ENCODE measurements at regions not wholly inside any gene's neighbourhood (a gene's known extent, or its start where the extent isn't known, plus 50 kb on each side); places are given as distances from the start of the nearest gene placed in this dataset.

DNA sequence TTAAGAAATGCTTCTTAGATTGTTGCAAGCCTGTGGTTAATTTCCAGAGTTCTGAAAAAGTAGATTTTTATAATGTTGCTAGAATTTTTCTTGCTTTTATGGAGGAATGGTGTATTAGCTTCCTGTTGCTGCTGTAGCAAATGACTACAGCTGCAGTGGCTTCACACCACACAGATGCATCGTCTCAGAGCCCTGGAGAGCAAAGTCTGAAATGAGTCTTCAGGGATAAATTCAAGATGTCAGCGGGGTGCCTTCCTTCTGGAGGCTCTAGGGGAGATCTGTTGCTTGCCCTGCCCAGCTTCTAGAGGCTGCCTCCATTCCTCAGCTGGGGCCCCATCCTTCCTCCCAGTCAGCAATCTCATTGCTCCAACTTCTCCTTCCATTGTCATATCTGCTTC is 187.8 kb downstream of the ZNF516 start:
- Histone ChIP-seq H3K36me3 (no peaks in the 10 kb centered on the region), H3K27me3 (no peaks in the 10 kb centered on the region), H3K27ac (no peak overlapping the region), H3K4me3 (no peak overlapping the region), H3K4me1 (no peaks in the 10 kb centered on the region), H3K9me3 (no peaks in the 10 kb centered on the region)
- ATAC-seq (no peak), DNase-seq (no peak)
- no peak for TF ChIP-seq POLR2A (IDR thresholded peaks at IDR 0.05)
- TF ChIP-seq, protein P1, sequence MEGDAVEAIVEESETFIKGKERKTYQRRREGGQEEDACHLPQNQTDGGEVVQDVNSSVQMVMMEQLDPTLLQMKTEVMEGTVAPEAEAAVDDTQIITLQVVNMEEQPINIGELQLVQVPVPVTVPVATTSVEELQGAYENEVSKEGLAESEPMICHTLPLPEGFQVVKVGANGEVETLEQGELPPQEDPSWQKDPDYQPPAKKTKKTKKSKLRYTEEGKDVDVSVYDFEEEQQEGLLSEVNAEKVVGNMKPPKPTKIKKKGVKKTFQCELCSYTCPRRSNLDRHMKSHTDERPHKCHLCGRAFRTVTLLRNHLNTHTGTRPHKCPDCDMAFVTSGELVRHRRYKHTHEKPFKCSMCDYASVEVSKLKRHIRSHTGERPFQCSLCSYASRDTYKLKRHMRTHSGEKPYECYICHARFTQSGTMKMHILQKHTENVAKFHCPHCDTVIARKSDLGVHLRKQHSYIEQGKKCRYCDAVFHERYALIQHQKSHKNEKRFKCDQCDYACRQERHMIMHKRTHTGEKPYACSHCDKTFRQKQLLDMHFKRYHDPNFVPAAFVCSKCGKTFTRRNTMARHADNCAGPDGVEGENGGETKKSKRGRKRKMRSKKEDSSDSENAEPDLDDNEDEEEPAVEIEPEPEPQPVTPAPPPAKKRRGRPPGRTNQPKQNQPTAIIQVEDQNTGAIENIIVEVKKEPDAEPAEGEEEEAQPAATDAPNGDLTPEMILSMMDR (IDR thresholded peaks at IDR 0.05 in 4 of 5, conservative IDR thresholded peaks at IDR 0.05 in 1 of 5): no peak
- in situ Hi-C loops (cut with MboI; ENCODE audit: low sequenced_read_pairs in 4 of 4): no loop called here
- intact Hi-C loops (cut with DNase I; ENCODE audit: low total_unique reads): no loop called here

DNA sequence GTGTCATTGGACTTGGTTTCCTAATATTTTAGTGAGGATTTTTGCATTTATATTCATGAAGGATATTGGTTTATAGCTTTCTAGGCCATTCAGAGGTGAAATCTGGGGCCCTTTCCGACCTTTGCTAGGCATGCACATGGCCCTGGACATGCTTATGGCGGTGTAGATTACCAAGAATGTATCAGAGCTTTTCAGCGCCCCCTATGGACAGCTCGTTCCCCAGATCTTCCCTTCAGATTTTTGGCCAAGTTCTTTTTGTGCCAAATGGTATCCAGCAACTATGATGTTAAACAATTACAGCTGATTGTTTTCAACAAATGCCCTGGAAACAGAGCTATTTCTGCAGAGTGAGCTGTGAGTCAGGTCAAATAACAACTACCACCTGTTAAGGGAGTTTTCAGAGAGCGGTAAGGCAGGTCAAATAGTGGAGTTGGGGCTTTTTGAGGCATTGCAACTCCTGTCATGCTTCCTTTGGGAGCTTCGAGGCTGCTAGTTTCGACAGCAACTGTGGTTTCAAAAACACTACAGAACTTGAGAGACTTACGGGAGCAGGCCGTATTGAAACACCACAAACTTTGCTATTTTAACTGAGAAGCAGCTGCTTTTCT is 188.3 kb downstream of the ZNF516 start:
- TF ChIP-seq POLR2A (IDR thresholded peaks at IDR 0.05): no peak
- TF ChIP-seq, protein P1 (IDR thresholded peaks at IDR 0.05 in 4 of 5, conservative IDR thresholded peaks at IDR 0.05 in 1 of 5): no peak
- H3K4me1 ChIP-seq: no peaks in the 10 kb centered on the region
- H3K4me3 ChIP-seq: no peak overlapping the region
- no peaks in the 10 kb centered on the region for H3K9me3 ChIP-seq
- ATAC-seq (no peak), DNase-seq (no peak)
- in situ Hi-C loops (cut with MboI; ENCODE audit: low sequenced_read_pairs in 4 of 4): no loop called here
- no peaks in the 10 kb centered on the region for H3K36me3 ChIP-seq
- H3K27me3 ChIP-seq: no peaks in the 10 kb centered on the region
- intact Hi-C loops (cut with DNase I; ENCODE audit: low total_unique reads): no loop called here
- H3K27ac ChIP-seq: no peak overlapping the region

DNA sequence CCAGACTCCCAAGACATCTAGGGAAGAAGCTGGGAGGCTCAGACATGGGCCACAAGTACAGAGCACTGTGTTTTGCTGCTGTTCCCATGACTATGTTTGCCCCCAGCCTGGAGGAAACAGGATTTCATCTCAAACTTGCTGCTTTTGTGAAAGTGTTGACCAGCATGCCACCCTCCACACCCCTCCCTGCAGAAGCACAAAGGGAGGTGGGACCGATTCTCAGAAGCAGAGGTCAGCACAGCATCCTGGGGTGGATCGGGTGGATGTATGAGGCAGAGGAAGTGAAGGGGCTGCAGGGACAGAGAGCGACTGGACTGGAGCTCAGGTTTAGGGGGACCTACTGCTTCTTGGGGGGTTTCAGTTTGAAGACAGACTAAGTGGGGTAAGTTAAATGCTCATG is 209.2 kb downstream of the ZNF516 start:
- DNase-seq (no peak), ATAC-seq (no peak)
- Histone ChIP-seq H3K4me3 (no peak overlapping the region), H3K9me3 (no peaks in the 10 kb centered on the region), H3K4me1 (no peaks in the 10 kb centered on the region), H3K36me3 (no peaks in the 10 kb centered on the region), H3K27me3 (no peaks in the 10 kb centered on the region), H3K27ac (no peak overlapping the region)
- in situ Hi-C loops (cut with MboI; ENCODE audit: low sequenced_read_pairs in 4 of 4) (no loop called here), intact Hi-C loops (cut with DNase I; ENCODE audit: low total_unique reads) (no loop called here)
- TF ChIP-seq POLR2A (IDR thresholded peaks at IDR 0.05): no peak
- TF ChIP-seq, protein P1 (IDR thresholded peaks at IDR 0.05 in 4 of 5, conservative IDR thresholded peaks at IDR 0.05 in 1 of 5): no peak

- in situ Hi-C loops (cut with MboI; ENCODE audit: low sequenced_read_pairs in 4 of 4) (no loop called here), intact Hi-C loops (cut with DNase I; ENCODE audit: low total_unique reads) (no loop called here)
- no peaks in the 10 kb centered on the region for H3K36me3 ChIP-seq
- H3K4me3 ChIP-seq: no peak overlapping the region
- no peaks in the 10 kb centered on the region for H3K4me1 ChIP-seq
- DNase-seq (no peak), ATAC-seq (no peak)
- no peaks in the 10 kb centered on the region for H3K27me3 ChIP-seq
- H3K27ac ChIP-seq: no peak overlapping the region
- TF ChIP-seq, protein P1 (IDR thresholded peaks at IDR 0.05 in 4 of 5, conservative IDR thresholded peaks at IDR 0.05 in 1 of 5): no peak
- no peak for TF ChIP-seq POLR2A (IDR thresholded peaks at IDR 0.05)
- H3K9me3 ChIP-seq: no peaks in the 10 kb centered on the region
Measured at GRCh38 chr18:76281565-76281964, 213.5 kb downstream of the ZNF516 start.

DNA sequence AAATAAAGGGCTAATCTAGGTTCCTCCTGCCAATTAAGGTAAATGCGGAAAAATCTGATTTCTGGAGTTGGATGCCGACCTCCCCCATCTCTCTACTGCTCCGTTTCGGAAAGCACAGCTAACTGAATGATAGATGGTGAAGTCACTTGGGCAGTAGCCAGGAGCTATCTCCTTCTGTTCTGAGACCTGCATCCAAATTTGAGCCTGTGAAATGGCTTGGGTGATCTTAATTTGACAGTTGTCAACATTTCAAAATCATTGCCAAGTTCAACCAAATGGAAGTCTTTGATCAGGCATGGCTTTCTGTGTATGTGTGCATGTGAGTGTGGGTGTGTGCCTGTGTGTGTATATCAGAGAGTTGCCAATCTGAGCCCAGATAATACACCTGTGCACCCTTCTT is 217.2 kb downstream of the ZNF516 start:
- Histone ChIP-seq H3K36me3 (no peaks in the 10 kb centered on the region), H3K27me3 (no peaks in the 10 kb centered on the region), H3K4me3 (no peak overlapping the region), H3K27ac (no peak overlapping the region), H3K4me1 (no peaks in the 10 kb centered on the region), H3K9me3 (no peaks in the 10 kb centered on the region)
- ATAC-seq: no peak
- intact Hi-C loops (cut with DNase I; ENCODE audit: low total_unique reads): no loop called here
- no peak for DNase-seq
- TF ChIP-seq POLR2A (IDR thresholded peaks at IDR 0.05): no peak
- TF ChIP-seq, protein P1 (IDR thresholded peaks at IDR 0.05 in 4 of 5, conservative IDR thresholded peaks at IDR 0.05 in 1 of 5): no peak
- in situ Hi-C loops (cut with MboI; ENCODE audit: low sequenced_read_pairs in 4 of 4): no loop called here
